ENCODE measurements at regions not wholly inside any gene's neighbourhood (a gene's known extent, or its start where the extent isn't known, plus 50 kb on each side); places are given as distances from the start of the nearest gene placed in this dataset.
"Not testable (repeated sequence)": the region's sequence is repeated elsewhere in the genome, so short reads cannot be mapped to it uniquely, and the experiment has no call there.

GRCh38 chr14:96706893-96707292 is 90.3 kb upstream of the VRK1 start:
- no peak overlapping the region for H3K4me3 ChIP-seq (ENCODE audit: low read depth, low read length)
- no peak for DNase-seq (ENCODE audit: low read depth)
- TF ChIP-seq CTCF (IDR thresholded peaks at IDR 0.05; ENCODE audit: low read depth, low read length, missing control alignments) = no peak

- no peak overlapping the region for H3K4me3 ChIP-seq (ENCODE audit: low read depth, low read length)
- no peak for DNase-seq (ENCODE audit: low read depth)
- TF ChIP-seq CTCF (IDR thresholded peaks at IDR 0.05; ENCODE audit: low read depth, low read length, missing control alignments) = no peak
These were observed 87.0 kb upstream of the VRK1 start for GRCh38 chr14:96710060-96710666.

GRCh38 chr14:96711559-96712267 is 85.5 kb upstream of the VRK1 start:
- no peak overlapping the region for H3K4me3 ChIP-seq (ENCODE audit: low read depth, low read length)
- TF ChIP-seq CTCF (IDR thresholded peaks at IDR 0.05; ENCODE audit: low read depth, low read length, missing control alignments) = no peak
- no peak for DNase-seq (ENCODE audit: low read depth)

GRCh38 chr14:96713426-96713825 is 83.8 kb upstream of the VRK1 start:
- no peak for DNase-seq (ENCODE audit: low read depth)
- H3K4me3 ChIP-seq (ENCODE audit: low read depth, low read length) = no peak overlapping the region
- TF ChIP-seq CTCF (IDR thresholded peaks at IDR 0.05; ENCODE audit: low read depth, low read length, missing control alignments) = no peak

- not testable (repeated sequence) for DNase-seq (ENCODE audit: low read depth); H3K4me3 ChIP-seq (ENCODE audit: low read depth, low read length)
These were observed 82.6 kb upstream of the VRK1 start for GRCh38 chr14:96714537-96714936.

- H3K4me3 ChIP-seq (ENCODE audit: low read depth, low read length) = no peak overlapping the region
- no peak for TF ChIP-seq CTCF (IDR thresholded peaks at IDR 0.05; ENCODE audit: low read depth, low read length, missing control alignments)
- DNase-seq (ENCODE audit: low read depth) = no peak
These were observed 80.1 kb upstream of the VRK1 start for GRCh38 chr14:96717116-96717515.

- DNase-seq (ENCODE audit: low read depth) = no peak
- no peak overlapping the region for H3K4me3 ChIP-seq (ENCODE audit: low read depth, low read length)
- no peak for TF ChIP-seq CTCF (IDR thresholded peaks at IDR 0.05; ENCODE audit: low read depth, low read length, missing control alignments)
These were observed 78.8 kb upstream of the VRK1 start for GRCh38 chr14:96718407-96718806.

GRCh38 chr14:96720702-96721101 is 76.5 kb upstream of the VRK1 start:
- not testable (repeated sequence) for DNase-seq (ENCODE audit: low read depth); H3K4me3 ChIP-seq (ENCODE audit: low read depth, low read length)
